GM19468 (cell line): ENCODE measurements at regions not wholly inside any gene's neighbourhood (a gene's known extent, or its start where the extent isn't known, plus 50 kb on each side); places are given as distances from the start of the nearest gene placed in this dataset.

Source experiments
- ATAC-seq: cut with Tn5 transposase; IDR thresholded peaks from one replicate; pipeline ENCODE4 v1.9.1; 2021; ENCODE audit warnings: mild to moderate bottlenecking, moderate library complexity, moderate number of reproducible peaks; ENCODE audit not compliant: unreplicated experiment; ENCODE audit errors: extremely low read depth

DNA sequence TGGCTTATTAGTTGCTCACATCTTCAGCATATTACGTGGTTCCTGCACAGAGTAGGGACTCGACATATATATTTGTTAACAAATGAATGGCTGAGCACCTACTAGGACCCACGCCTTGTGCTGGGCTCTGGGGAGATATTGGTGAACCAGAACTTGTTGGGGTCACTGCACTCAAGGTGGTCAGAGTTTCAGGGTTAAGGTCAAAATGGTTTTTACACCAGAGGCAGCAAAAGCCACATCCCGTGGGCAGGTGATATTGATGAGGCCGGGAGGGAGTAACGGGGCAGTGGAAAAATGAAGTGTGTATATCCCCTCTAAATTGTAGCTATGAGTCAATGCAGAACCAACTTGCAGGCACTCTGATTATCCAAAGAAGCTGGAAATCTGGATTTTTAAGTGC lies 136.5 kb upstream of the KLF4 start:
- ATAC-seq, result no peak

DNA sequence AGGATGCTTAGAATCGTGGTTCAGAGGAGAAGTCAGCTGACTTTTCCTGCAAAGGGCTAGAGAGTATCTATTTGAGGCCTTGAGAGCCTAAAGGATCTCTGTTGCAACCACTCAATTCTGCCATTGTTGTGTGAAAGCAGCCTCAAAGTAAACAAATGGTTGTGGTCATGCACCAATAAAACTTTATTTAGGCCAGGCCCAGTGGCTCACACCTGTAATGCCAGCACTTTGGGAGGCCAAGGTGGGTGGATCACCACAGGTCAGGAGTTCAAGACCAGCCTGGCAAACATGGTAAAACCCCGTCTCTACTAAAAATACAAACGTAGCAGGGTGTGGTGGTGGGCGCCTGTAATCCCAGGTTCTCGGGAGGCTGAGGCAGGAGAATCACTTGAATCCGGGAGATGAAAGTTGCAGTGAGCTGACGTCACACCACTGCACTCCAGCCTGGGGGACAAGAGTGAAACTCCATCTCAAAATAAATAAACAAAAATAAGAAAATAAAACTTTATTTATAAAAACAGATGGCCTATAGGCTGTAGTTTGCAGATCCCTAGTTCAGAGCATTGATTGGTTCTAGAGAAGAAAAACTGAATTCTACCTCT lies 135.9 kb upstream of the KLF4 start:
- ATAC-seq, result no peak

DNA sequence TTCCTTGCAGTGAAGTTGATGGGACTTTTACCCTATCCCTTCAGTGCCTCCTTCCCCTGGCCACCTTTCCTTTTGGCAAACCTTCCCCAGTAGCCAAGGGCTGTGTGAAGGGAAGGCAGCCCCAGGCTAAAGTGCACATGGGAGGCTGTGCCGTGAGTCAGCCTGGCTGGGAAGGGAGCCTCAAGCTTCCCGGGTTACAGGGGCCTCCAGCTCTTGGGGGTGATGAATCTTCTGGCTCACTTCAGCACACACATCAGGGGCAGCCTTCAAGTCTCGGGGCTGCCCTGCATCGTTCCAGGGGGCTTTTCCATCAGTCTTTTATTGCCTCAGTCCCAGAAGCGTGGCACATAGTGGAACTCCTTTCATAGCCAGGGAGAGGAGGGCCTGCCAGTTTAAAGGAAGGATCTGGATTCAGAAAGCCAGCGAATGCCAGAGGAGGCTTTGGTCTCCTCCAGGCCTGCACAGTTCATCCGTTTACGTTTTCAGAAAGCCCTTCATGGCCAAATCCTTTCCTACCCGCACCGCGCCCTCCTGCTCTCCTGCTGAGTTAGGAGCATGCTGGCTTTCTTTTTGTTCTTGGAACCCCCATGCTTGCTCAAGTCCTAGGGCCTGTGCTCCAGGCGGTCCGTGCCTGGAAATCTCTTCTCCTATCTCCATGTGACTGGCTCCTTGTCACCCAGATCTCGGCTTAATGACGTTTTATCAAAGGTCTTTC lies 134.8 kb upstream of the KLF4 start:
- no peak for ATAC-seq

DNA sequence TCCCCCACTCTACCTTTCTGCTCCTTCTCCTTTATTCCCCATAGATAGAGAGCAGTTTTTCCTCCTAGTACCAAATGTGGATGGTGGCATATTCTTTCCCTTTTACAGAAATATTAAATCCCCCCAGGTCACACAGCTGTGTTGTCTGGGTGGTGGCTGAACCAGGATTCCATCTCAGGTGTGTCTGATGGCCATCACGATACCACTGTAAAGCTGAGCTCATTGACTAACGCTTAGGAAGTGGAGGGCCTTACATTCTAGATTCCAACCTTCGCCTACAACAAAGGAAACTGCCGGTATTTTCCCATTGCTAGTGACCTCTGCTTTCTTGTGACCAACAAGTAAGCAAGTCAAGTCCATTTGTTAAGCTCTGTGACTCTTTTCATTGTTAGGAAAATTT lies 131.9 kb upstream of the KLF4 start:
- no peak for ATAC-seq

DNA sequence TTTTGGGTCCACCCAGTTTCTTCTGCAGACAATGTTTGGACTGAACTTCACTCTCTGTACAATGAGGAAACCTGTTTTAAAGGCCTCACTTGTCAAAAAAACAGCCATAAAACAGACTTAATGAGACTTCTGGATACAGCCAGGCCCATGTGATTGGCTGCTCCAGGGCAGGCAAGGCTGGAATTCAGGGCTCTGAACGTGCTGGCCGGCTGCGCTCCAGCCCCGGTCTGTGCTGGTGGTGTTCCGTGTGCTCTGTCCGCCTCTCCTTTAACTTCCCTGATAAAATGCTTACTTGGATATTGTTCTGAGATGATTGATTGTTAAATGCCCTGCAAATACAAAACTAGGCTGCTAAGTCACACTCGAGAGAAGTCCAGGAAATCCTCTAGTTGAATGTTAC lies 131.2 kb upstream of the KLF4 start:
- no peak for ATAC-seq

DNA sequence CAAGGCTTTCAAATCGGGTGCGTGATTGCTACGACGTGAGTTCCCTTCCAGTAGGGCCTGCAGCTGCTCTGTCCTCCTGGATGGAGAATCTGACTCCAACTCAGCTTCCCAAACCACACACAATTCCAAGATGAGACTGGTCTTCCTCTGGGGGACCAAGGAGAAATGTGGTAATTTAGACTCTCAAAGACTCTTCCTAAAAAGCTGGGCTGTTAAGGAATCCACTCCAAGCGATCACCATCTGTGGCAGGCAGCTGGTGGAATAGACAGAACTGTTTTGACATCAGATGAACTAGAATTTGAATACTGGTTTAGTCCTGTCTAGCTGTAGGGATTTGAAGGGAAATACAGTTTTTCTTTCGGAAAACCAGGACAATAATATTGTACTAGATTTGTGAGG lies 130.7 kb upstream of the KLF4 start:
- no peak for ATAC-seq

DNA sequence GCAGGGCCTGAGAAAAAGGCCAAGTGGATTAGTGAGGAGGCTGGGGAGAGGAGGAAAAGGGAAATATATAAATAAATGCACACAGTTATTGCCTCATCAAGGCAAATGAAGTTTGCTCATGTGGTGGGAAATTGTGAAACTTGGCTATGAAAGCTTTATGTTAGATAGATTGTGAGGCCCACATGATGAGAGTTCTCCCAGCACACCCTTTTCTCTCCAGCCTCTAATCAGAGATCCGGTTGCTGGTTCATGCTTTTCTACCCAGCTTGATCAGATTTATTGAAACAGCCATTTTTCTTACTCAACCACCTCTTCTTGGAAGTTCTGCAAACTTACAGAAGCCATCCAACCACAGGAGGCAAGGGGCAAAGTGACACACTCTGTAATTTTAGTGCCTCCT lies 125.8 kb upstream of the KLF4 start:
- no peak for ATAC-seq

DNA sequence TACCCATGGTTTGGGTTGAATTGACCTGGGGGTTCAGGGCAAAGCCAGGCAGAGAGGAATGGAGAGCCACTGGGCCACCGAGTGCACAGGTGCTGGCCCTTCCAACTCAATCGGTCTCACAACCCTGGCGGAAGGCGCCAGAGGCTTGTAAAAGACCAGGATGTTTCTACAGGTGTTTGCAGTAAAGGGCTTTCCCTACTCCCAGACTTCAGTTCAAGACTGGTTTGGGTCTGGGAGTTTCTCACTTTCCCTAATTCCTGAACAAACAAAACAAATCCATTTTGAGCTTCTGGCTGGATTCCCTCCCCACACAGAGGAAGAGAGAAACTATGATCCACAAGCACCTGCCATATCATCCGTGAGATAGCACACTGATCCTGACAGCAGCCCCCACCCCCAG lies 125.2 kb upstream of the KLF4 start:
- ATAC-seq, result no peak

DNA sequence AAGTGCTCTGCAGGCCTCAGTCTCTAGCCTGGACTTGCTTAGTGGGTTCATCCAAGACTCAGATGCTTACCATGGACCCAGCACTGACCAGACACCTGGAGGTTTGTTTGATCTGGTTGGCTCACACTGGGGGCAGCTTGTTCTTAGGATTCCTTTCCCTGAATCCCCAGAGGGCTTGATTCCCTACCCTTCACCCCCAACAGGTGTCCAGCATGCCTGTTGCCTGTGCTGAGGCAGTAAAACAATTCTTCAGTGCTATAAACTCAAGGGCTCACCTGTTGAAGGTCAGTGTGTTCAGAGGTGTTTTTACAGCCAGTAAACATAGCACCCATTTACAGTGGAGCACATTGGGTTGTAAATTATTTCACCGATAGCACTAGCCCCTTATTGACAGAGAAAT lies 123.8 kb upstream of the KLF4 start:
- ATAC-seq, result no peak

DNA sequence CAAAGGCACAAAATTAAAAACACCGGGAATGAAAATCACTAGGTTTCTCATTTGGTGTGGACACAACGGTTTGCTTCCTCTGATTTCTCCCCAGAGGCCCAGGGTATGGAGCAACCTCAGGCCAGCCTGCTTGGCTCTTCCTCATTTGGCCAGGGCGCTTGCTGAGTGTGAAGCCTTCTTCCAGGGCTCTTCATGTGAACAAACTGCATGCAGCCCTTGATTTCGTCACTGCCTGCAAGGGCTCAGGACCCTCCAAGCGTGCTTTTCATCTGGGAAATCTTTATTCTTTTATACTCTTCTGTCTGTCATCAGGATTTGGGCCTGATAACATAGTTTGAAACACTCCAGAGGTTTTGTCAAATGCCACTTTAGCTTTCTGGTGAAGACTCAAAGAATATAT lies 122.6 kb upstream of the KLF4 start:
- ATAC-seq, result no peak

DNA sequence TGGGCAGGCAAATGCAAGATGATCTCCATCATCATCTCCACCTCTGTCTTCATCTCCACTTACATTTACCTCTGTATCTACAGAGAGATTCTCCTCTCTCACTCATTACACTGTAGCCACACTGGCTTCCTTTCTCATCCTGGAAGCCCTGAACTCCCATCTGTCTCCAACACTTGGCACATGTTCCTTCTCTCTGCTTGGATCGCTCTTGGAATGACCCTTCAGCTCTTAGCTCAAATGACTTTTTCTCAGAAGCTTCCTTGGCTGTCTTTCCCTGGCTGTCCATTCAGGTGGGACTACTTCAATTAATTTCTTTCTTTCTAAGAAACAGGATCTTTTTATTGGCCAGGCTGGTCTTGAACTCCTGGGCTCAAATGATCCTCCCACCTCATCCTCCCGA lies 120.0 kb upstream of the KLF4 start:
- no peak for ATAC-seq

DNA sequence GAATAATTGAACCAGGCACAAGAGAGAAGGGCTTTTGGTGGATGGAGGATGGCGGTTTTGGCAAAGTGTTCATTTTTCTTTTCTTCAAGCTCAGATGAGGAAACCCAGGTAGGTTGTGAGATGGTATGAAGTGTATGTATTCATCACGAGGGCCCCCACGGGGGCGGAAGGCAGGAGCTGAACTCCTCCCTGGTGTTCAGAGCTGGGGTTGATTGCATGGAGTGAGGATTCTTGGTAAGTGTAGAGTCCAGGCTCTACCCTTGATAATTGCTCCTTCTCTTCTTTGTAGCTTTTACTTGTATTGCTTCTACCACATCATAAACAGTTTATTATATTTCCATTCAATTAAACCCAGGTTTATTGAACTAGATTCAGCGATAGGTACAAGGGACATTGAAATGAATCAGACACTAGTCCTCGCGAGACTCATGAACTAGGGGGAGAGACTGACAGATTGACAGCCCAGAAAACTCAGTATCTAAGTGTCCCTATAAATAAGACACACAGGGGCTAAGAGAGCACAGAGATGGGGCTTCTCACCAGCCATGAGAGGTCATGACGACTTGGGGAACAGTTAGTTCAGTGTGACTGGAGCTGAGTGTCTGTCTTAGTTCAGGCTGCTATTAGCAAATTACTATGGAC lies 116.7 kb upstream of the KLF4 start:
- no peak for ATAC-seq

DNA sequence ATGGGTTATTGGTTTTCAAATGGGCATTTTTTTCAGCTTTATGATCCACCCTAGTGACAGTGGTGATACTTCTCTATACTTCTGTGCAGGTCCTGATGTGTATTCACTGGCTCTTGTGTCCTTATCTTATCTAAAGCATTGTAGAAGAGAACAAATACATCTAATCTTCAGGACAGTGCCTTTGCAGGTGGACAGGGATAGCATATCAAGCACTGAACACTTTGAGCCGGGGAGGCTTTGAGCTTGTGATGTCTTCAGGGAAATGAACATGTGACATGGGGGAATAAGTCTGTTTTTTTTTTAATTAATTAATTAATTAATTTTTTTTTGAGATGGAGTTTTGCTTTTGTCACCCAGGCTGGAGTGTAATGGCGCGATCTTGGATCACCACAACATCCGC lies 115.5 kb upstream of the KLF4 start:
- no peak for ATAC-seq

DNA sequence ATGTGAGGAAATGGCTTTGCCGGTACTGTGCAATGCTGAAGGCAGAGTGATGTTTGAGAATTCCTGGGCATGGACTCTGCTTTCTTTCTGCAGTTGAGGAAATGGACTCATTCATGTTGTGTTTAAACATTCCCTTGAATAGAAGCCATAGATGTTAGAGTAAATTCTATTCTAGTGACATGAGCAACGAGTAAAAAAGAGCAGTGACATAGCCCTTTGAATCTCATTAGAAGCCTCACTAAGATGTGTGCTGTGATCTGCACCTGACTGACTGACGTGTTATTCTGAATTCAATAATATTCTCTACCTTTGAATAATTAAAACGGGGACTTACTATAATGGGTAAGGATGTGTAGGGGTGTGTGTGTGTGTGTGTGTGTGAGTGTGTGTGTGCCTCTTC lies 113.7 kb upstream of the KLF4 start:
- no peak for ATAC-seq

DNA sequence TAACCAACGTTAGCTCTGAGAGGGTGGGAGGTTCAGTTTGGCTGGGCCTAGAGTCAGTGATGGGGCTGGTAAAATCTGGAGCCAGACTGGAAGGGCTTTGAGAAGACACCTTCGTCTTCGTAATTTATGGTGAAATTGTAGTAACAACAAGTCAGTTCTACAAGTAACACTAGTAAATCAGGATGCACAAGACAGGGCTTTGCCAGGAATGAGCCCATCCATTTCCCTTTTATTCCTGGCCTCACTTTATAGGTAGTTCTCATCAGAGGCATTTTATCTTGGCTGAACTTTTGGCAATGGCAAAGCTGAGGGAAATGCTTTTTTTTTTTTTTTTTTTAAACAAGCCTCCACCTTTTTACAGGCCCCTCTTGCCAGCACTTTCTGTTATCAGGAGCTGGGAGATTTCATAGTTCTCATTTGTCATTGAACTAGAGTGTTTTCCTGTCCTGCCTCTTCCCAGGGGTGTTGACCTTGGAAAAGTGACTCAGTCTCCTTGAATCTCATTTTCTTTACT lies 110.5 kb upstream of the KLF4 start:
- ATAC-seq, result no peak

DNA sequence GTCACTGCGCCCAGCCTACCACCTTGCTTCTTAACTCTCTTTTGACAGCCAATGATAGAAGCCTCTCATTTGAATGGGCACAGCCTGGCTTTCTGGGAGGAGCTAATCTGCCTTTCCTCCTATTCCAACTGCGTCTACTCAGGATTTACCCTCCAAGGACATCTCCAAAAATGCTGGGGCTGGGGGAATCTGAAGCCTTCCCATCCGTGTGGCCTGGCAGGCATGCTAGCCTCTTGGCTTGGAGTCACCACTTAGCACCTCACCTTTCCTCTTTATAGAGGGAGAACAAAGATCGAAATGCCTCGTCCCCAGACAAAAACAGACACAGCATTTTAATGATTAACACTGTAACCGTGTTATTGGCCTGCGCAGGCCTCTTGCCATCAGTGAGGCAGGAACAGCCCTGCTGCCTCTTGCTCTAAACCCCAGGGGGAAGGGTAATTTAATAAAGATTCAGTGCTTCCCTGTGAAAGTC lies 108.2 kb upstream of the KLF4 start:
- no peak for ATAC-seq

DNA sequence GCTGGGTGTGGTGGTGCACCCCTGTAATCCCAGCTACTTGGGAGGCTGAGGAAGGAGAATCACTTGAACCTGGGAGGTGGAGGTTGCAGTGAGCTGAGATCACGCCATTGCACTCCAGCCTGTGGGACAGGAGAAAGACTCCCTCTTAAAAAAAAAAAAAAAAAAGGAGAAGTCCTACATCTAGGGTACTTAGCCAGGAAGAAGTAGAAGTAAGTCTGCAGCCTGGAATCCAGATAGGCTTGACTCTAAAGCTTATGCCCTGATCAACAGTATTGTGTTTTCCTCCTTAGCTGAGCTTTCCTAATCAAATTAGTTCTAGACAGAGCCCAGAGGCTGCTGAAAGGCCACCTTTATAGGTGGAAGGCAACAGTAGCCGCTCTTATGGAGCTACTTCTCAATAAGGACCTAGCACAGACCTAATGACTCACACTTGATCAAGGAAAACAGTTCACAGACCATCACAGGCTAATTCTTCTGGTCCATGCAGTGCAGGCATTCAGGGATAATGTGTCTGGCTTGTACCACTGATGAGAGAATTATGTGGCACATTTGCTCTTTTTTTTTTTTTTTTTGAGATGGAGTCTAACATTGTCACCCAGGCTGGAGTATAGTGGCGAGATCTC lies 105.5 kb upstream of the KLF4 start:
- no peak for ATAC-seq

DNA sequence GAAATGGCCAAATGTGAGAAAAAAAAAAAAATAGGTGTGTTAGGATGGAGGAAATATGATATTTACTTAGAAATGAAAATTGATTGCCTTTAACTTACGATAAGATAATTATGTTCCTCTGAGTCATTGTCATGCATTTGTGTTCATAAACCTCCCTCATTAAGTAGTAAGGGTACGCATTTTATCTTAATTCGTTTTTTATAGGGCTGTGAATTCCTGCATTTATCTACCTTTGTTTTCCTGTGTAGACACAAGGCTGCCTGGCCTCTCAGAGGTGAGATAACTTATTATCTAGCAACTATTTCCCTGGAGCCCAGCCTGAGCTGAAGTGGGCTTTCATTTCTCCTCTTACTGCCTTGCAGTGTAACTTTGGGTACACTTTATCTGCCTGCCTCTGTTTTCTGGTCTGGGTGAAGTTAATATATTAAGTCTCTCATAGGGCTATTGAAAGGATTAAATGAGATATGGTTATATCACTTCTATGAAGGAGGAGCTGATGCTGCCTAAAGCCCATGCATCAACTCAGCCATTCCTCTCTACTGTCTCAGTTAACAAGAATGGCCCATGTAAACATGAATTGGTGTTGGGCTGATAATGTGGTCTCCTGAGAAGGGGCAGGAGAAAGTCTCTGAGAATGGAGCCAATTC lies 103.8 kb upstream of the KLF4 start:
- ATAC-seq, result no peak

DNA sequence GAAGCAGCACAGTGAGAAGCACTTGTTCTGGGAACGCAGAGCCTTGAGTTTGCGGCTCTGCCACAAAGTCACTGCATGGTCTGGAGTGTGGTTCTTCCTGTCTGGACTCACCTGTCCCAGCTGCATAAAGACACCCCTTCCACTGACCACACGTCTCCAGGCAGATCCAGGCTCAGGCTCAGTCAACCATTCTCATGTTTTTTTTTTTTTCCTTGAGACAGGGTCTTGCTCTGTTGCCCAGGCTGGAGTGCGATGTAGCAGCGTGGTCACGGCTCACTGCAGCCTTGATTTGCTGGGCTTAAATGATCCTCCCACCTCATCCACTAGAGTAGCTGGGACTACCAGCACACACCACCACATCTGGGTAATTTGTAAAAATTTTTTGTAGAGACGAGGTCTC lies 102.9 kb upstream of the KLF4 start:
- no peak for ATAC-seq

DNA sequence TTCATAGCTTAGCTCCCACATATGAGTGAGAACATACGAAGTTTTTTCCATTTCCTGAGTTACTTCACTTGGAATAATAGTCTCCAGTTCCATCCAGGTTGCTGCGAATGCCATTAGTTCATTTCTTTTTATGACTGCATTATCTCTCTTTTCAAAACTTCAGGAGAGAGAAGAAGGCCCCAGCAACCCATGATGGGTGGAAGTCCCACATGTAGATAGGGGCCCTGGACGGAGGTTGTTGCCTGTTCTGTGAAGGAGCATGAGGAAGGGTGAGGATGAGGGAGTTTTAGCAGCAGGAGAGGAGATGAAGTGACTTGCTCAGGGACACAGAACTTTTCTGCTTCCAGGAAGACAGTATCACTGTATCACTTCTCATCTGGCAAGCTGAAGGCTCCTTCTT lies 102.2 kb upstream of the KLF4 start:
- no peak for ATAC-seq

DNA sequence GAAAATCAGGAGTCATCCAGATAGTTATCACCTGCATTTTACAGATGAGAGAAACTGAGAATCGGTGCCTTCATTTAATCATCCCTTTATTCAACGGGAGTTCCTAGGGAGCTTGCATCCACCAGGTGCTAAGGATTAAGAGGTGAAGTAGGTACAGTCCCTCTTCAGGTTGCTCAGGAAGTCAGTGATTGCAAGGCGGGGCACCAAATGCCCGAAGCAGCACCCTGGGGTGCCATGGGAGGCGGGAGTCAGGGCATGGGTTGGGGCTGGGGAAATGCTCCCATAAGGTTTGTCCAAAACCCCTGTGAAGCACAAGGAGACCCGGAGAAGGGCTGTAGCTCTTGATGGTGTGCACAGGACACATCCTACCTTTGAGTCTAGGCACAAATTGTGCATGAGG lies 98.8 kb upstream of the KLF4 start:
- no peak for ATAC-seq
